ENCODE measurements at regions not wholly inside any gene's neighbourhood (a gene's known extent, or its start where the extent isn't known, plus 50 kb on each side); places are given as distances from the start of the nearest gene placed in this dataset.

- DNase-seq: no peak
- Histone ChIP-seq H3K36me3 (no peaks in the 10 kb centered on the region), H3K4me3 (no peak overlapping the region), H3K9me3 (no peaks in the 10 kb centered on the region), H3K27ac (no peak overlapping the region), H3K27me3 (no peaks in the 10 kb centered on the region), H3K4me1 (no peaks in the 10 kb centered on the region)
- intact Hi-C loops (cut with DNase I; ENCODE audit: low total_unique reads) (no loop called here), in situ Hi-C loops (cut with MboI; ENCODE audit: low sequenced_read_pairs in 4 of 4) (no loop called here)
- ATAC-seq: no peak
- TF ChIP-seq CTCF (IDR thresholded peaks at IDR 0.05 in 4 of 5, conservative IDR thresholded peaks at IDR 0.05 in 1 of 5) (no peak), POLR2A (IDR thresholded peaks at IDR 0.05) (no peak)
Measured at GRCh38 chr16:16890964-16891363, 512.0 kb downstream of the NPIPA7 start.

- in situ Hi-C loops (cut with MboI; ENCODE audit: low sequenced_read_pairs in 4 of 4): no loop called here
- TF ChIP-seq CTCF (IDR thresholded peaks at IDR 0.05 in 4 of 5, conservative IDR thresholded peaks at IDR 0.05 in 1 of 5): no peak
- no peak for TF ChIP-seq POLR2A (IDR thresholded peaks at IDR 0.05)
- no peaks in the 10 kb centered on the region for H3K27me3 ChIP-seq
Measured at GRCh38 chr16:16904601-16905000, 525.7 kb downstream of the NPIPA7 start.

GRCh38 chr16:16905850-16906249 lies 526.9 kb downstream of the NPIPA7 start:
- TF ChIP-seq CTCF (IDR thresholded peaks at IDR 0.05 in 4 of 5, conservative IDR thresholded peaks at IDR 0.05 in 1 of 5): no peak
- no peak for TF ChIP-seq POLR2A (IDR thresholded peaks at IDR 0.05)
- no peak overlapping the region for H3K4me3 ChIP-seq
- in situ Hi-C loops (cut with MboI; ENCODE audit: low sequenced_read_pairs in 4 of 4) (no loop called here), intact Hi-C loops (cut with DNase I; ENCODE audit: low total_unique reads) (no loop called here)
- H3K27ac ChIP-seq: no peak overlapping the region
- H3K9me3 ChIP-seq: no peaks in the 10 kb centered on the region
- H3K27me3 ChIP-seq: no peaks in the 10 kb centered on the region
- no peaks in the 10 kb centered on the region for H3K36me3 ChIP-seq
- DNase-seq (no peak), ATAC-seq (no peak)
- H3K4me1 ChIP-seq: no peaks in the 10 kb centered on the region

More at GRCh38 chr16:16904601-16905000, 525.7 kb downstream of the NPIPA7 start:
- Histone ChIP-seq H3K9me3 (no peaks in the 10 kb centered on the region), H3K4me1 (no peaks in the 10 kb centered on the region), H3K36me3 (no peaks in the 10 kb centered on the region), H3K27ac (no peak overlapping the region), H3K4me3 (no peak overlapping the region)
- no peak for ATAC-seq
- DNase-seq: no peak
- intact Hi-C loops (cut with DNase I; ENCODE audit: low total_unique reads): no loop called here

GRCh38 chr16:16907089-16907488 lies 528.1 kb downstream of the NPIPA7 start:
- DNase-seq: no peak
- H3K9me3 ChIP-seq: no peaks in the 10 kb centered on the region
- intact Hi-C loops (cut with DNase I; ENCODE audit: low total_unique reads) (no loop called here), in situ Hi-C loops (cut with MboI; ENCODE audit: low sequenced_read_pairs in 4 of 4) (no loop called here)
- H3K27ac ChIP-seq: no peak overlapping the region
- H3K4me3 ChIP-seq: no peak overlapping the region
- no peaks in the 10 kb centered on the region for H3K27me3 ChIP-seq
- ATAC-seq: no peak
- no peak for TF ChIP-seq CTCF (IDR thresholded peaks at IDR 0.05 in 4 of 5, conservative IDR thresholded peaks at IDR 0.05 in 1 of 5)
- no peak for TF ChIP-seq POLR2A (IDR thresholded peaks at IDR 0.05)
- no peaks in the 10 kb centered on the region for H3K36me3 ChIP-seq
- H3K4me1 ChIP-seq: no peaks in the 10 kb centered on the region

- no peaks in the 10 kb centered on the region for H3K27me3 ChIP-seq
- no peaks in the 10 kb centered on the region for H3K36me3 ChIP-seq
- no peak overlapping the region for H3K27ac ChIP-seq
- intact Hi-C loops (cut with DNase I; ENCODE audit: low total_unique reads): no loop called here
- ATAC-seq (no peak), DNase-seq (no peak)
- H3K9me3 ChIP-seq: no peaks in the 10 kb centered on the region
- no peaks in the 10 kb centered on the region for H3K4me1 ChIP-seq
- no peak overlapping the region for H3K4me3 ChIP-seq
- TF ChIP-seq CTCF (IDR thresholded peaks at IDR 0.05 in 4 of 5, conservative IDR thresholded peaks at IDR 0.05 in 1 of 5): no peak
- TF ChIP-seq POLR2A (IDR thresholded peaks at IDR 0.05): no peak
- in situ Hi-C loops (cut with MboI; ENCODE audit: low sequenced_read_pairs in 4 of 4): no loop called here
Measured at GRCh38 chr16:16908077-16908476, 529.1 kb downstream of the NPIPA7 start.

All from gastrocnemius medialis (tissue), 4 donors.